ENCODE measurements at regions not wholly inside any gene's neighbourhood (a gene's known extent, or its start where the extent isn't known, plus 50 kb on each side); places are given as distances from the start of the nearest gene placed in this dataset.

DNA sequence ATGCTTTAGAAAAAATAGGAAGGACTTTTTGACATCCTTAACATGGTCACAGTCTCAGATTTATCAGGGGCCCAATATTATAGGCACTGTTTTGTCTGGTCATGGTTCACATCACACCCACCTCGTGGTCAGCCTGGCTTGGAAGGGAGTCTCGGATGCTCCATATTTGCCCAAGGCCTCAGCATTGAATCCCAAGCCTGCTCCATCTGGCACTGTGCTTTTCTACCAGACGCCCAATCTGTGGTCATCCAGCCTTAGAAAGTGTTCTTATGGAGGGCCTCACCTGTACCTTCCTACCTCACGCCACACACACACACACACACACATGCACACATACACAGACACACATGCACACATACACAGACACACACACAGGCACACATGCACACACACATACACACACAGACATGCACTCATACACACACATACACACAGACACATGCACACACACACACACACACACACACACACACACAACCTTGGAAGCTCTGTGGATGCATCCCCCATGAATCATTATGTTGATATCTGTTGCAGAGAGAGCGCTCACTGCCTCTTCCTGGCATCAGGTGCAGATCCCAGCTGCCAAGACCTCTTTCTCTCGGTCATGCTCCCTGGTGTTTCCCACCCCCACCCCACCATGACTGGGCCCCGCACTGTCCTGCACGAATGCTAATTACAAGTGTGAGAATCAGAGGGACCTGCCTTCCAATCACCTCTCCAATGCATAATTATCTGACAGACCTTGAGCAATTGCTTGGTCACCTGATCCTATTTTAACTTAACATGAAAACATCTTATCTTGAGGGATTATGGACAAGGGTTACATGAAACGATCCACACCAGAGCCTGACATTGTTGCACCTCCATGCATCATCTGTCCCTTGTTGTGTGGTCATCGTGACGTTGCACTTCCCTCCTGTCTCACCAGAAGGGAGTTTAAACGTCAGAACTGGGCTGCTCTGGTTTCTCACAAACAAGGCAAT lies 122.7 kb upstream of the TMEM72 start:
- DNase-seq = no peak

DNA sequence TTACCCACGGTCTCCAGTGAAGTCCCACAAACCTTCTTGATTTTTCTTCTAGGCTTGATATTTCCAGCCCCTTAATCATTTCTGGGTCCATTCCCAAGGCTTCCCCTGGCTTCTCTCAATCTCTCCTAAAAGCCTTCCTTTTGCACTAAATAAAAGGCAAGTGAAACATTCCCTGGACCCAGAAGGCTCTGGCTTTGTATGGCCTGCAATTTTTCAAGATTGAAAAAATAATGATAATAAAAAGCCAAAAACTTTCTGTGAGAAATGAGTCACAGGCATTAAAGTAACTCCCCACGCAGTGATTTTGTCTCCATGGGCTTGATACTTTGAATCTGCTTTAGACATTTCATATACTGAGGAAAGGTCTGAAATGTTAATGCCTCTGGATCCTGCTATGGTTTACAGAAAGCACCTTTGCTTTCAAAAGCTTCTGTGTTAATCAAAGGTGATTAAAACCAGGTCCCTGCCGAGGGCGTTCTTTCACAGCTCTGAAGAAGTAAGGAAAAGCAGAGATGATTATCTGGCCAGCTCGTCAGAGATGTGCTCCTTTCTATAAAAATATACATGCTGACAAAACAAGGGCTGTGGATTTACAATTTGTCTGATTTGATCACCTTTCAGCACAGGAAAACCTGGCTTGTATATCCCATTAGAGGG lies 118.9 kb upstream of the TMEM72 start:
- DNase-seq = no peak

DNA sequence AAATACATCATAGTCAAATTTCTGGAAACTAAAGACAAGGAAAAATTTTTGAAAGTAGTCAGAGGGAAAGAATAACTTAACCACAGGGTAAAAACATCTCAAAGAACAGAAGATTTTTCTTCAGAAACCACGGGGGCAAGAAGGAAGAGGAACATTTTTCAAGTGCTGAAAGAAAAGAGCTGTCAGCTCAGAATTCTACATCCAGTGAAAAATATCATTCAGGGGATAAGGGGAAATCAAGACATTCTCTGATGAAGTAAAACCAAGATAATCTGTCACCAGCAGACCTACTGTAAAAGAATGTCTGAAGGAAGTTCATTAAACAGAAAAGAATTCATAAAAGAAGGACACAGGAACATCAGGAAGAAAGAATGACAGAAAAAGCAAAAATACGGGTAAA lies 111.2 kb upstream of the TMEM72 start:
- no peak for DNase-seq

DNA sequence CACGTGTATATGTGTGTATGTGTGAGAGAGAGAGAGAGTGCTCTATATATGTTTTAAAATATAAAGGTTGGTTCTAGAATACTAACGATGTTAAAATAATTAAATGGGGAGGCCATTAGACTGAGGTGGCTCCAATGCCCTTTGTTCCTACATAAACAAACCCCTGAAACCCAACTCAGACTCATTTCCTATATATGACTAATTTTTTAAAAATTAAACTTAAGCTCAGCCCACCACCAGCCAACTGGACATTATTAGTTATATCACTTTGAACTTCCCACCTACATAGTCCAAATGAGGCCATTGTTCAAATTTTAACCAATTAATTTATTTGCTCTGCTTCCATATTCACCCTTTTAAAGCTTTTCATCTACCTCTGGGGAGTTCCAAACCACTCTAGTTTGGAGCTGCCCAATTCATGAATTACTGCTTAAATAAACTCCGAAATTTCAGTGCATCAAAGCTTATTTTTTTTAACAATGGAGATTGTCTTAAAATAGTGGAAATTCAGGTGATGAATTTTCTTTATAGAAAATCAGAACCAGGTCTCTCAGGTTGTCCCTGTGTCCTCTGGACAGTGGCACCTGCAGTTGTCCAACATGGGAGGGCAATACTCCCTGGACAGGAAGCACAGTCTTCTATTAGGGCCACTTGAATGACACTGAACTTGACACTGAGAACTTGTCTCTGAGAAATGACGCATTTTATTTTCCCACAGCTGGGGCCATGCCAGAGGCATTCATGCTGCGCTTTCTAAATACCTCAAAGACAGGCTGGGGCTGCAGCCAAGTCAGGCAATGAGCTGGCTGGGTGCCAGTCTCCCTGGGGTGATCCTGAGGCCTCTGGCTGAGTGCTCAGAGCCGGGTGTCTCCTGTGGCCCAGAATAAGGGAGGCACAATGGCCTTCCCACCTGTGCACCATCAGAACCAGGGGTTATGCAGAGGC lies 109.5 kb upstream of the TMEM72 start:
- DNase-seq = peak; percentile 54

DNA sequence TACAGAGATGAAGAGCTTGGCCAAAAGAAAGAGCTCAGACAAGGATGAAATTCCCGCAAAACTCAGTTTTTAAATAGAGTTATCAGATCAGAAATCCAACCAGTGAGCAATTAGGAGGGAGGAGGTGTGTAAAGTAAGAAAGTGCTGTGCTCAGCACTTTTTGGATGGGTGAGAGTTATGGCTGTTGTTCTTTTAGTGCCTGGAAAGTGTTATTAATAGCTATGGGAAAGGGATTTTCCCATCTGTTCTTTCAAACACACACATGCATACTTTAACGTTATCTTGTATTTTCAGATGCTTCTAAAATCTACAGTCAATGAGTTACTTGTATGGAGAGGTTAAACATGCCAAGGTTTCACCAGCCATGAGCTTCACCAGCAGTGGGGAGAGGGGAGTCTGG lies 107.3 kb upstream of the TMEM72 start:
- no peak for DNase-seq

DNA sequence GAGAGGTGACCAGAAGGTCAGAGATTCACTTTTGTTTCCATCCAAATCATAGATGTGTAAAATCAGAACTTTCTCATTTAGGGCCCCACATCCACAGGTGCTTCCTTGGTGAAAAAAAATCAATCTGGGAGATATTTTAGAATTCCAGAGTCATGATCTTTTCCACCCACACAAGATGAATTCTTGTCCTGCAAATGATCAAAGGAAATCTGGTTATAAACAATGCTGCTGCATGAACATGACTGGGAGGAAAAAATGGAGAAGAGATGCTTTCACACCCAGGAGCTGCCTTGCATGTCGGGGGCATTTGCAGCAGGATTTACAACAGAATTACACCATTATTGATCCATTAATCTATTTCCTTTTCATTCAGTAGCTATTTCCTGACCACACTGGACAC lies 106.5 kb upstream of the TMEM72 start:
- DNase-seq = no peak

DNA sequence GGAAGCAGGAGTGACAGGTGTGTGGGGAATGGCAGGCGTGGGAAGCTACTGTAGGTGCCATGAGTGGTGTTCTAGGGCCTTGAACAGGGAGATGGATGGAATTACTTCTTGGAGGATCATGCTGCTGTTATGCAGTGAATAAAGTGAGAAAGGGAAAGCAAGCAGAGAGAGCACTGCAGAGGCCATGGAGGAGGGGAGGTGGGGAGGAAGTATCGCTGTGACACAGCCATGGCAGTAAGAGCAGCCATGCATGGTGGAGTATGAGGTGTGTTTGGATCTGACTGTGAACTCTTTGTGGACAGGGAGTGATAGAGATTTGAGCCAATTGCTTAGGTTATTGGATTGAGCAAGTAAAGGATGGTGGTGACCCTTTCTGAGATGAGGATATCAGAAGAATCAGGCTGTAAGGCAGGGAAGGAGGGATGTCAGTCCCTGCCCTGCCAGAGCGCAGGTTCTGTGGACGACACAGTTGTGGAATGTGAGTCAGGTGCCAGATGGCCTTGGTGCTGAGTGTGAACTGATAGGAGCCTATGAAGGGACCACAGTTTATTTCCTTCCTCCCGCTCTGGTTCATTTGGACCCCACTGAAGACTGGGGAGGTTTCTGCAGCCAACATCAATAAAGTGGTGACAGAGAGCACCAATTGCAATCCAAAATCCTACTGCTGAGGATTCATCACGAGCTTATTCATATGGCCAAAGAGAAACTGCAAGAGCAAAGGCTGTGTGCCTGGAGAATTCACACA lies 105.5 kb upstream of the TMEM72 start:
- no peak for DNase-seq

DNA sequence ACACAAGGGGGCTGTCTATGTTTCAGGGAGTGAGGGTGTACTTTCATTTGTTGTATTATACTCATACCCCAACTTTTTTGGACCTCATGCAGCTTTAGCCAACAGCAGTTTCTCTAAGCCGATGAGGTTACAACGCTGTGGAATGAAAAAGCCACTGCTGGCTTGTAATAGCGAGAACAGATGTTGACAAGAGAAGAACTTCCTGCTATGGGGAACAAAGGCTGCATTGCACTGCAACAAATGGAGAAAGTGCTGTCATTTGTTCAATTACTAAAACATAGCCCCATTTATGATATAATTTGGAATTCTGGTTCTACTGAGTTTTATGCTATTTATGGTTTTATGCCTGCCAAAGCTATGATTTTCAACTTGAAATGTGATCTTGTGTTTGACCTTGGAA lies 104.2 kb upstream of the TMEM72 start:
- DNase-seq = no peak

DNA sequence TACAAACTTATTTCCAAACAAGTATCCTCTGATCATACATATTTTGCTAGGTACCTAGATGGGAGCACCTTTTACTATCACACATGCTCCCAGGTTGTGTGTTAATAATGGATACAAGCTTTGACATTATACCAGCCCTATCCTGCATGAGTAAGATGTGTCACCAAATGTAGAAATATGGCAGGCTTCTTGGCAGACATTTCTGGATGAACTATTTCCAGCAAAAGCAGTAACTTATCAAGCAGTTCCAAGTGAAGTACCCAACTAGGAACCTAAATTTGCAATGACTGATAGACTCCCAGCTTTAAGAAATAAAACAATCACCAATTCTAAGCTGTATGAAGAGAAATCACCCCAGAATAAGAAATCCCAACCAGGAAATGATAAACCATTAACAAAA lies 103.7 kb upstream of the TMEM72 start:
- no peak for DNase-seq

DNA sequence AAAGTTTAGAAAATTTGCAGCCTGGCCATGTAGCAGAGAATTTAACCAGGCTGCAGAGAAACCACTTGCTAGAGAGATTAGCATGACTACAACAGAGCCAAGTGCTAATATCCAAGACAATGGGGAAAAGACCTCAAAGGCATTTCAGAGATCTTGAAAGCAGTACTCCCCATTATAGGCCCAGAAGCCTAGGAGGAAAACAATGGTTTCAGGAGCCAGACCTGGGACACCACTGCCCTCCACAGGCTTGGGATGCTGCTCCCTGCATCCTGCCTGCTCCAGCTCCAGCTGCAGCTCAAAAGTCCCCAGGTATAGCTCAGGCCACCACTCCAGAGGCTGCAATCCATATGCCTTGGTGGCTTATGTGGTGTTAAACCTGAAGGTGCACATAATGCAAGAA lies 101.5 kb upstream of the TMEM72 start:
- DNase-seq = no peak

DNA sequence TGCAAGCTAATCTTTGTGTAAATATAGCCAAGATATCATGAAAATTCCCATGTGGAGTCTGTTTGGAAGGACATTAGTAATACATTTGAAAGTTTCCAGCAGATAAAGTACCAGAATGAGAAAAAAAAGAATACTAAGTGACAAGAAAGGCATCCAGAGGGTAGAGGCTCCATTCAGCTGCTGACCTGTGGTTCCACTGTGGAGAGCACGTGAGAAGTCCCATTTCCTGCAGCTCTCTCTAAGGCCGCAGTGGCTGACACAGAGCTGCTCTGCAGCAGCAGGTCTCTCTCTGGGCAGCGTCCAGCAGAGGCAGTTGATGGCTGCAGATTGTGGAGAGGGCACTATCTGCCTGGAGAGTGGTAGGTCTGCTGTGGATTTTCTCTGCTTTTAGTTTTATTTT lies 100.1 kb upstream of the TMEM72 start:
- no peak for DNase-seq

DNA sequence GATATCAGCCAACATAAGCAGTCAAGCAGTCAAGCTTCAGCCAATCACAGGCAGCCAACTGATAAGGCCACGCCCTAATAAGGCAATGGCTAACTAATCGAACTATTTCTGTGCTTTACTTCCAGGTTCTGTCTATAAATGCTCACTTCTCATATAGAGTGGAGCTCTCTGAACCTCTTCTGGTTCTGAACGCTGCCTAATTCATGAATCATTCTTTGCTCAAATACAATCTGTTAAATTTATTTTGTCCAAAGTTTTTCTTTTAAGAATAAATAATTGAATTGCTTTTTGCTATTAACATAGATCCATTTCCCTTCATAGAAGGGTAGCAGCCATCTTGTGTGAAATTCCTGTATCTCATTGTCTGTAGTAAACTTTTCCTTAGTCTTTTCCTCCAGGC lies 97.9 kb upstream of the TMEM72 start:
- no peak for DNase-seq

DNA sequence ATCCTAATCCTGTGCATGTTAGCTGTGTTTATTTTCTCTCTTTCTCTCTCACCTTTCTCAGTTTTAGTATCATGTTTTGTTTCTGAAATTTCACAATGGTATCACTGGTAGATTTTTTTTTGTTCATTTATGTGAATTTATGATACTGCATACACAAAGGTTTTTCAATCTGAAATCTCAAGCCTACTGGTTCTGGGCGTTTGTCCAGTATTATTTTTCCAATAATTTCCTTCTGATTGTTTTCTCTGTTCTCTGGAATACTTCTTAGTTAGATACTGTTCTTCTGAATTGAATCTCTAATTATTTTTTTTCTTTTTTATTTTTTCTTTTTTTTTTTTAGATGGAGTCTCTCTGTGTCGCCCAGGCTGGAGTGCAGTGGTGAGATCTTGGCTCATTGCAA lies 96.2 kb upstream of the TMEM72 start:
- no peak for DNase-seq

DNA sequence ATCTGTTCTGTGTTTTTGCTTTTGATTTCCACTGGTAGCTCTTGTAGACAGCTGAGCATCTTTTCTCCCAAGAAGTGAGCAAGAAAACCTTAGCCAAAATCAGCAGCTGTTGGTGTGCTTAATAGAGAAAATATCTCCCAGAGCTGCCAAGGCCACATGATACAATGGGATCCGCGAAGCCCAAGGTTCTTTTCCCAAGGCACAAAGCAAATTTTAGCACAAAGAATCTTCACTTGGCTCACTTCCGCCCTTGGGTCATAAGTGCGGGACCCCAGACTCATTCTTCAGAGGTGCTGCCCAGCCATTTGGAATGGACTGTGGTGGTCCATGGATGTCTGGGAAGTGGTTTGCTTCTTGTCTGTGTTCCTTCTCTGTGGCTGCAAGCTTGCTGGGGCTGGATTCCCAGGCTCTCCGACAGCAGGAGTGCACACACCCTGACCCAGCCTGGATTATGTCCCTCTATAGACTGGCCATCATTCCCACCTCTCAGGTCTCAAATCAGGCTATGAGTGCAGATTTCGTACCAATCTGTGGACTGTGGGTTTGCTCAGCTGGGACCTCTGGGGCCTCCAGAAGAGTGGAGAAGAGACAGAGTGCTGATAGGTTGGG lies 93.0 kb upstream of the TMEM72 start:
- no peak for DNase-seq

DNA sequence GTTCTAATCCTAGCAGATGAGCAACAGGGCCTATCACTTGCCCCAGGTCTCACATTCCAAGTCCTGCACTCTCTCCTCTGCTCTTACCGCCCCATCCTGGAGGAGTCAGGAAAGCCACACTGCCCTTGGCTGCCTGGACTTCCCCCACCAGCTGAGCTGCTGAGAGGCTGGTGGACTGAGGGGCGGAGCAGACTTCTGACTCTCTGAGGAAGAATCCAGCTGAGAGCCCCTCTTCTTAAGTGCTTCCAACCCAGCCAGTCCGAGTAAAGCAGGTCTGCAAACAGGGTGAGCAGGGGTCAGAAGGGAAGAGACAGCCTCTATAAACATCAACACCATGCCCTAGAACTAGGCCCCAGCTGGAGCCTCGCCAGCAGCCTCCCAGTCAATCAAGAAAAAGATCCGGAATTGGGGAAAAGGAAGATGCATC lies 92.4 kb upstream of the TMEM72 start:
- DNase-seq = no peak

DNA sequence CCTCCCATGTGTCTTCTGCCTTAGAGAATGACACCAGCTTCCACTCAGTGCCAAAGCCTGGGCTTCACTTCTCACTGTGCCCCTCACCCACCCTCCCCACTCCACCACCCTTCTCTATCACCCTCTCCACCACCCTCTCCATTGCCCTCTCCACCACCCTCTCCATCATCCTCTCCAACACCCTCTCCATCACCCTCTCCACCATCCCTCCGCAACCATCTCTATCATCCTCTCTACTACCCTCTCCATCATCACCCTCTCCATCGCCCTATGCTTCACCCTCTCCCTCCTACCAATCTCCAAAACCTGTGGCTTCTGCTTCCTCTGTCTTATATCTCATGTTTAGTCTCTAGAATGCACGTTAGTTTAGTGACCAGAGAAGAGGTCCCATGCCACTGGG lies 91.0 kb upstream of the TMEM72 start:
- no peak for DNase-seq

DNA sequence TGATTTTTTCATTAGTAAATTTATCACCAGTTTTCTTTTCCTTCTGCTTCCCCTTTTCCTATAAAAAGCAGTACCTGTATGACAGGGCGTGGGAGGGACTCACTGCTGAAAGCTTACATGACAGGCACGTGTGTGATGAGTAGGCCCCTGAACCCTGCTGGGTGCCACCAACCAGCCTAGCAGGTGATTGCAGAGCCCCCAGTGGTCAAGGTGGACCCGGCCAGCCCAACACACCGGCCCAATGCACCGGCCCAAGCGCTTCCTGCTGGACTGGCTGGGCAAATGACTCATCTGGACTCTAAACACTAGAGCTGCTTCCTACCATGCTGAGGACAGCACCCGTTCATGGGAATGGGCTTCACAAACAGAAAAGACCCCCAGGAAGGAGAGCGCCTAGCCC lies 89.8 kb upstream of the TMEM72 start:
- no peak for DNase-seq

DNA sequence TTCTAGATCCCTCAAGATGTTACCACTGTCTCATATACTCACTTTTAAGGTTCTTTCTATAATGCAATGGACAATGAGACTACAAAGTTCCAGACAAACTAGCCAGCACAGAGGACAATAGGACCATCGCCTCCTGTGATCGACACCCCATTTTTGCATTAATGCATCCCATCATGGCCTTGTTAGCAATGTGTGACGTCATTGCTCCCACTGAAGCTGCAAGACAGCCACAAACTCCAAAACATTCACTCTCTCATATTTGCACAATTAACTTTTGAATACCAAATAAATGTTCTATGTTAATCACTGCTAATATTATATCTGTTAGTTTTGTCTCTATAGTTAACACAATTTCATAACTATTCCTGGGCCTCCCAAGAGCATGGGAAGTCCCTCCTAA lies 88.8 kb upstream of the TMEM72 start:
- DNase-seq = no peak

DNA sequence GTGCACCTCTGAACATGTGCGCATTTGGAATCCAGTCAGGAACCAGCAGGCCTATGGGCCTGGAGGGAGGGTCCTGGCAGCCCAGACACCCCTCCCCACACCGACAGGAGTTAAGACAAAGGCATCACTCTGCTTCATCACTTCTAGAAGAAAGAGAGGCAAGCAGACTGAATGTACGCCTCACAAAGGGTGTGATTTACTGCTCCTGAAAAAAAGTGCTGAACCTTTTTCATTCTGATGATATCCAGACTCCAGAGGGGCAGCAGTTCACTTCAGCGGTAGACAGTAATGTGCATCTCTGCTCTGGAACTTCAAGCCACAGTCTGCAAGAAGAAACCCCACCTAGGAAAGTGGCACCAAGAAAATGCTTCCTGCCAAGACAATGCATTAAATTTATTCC lies 88.2 kb upstream of the TMEM72 start:
- no peak for DNase-seq

DNA sequence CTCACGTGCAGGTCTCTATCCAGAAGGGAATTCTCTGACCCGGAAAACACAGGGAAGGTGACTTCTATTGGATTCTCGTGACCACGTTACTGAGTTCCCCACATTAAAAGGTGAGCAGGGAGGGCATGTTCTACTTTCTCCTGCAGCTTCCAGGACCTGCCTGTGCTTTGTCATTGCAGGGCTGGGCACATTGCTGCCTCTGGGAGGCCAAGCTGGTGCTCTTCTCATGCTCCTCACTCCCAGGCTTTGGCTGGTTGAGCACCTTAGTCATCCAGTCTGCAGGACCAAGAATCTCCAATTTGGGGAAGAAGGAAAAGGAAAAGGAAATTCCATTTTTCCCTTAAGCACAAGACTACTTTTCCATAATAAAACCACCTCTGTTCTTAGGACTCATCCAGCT lies 86.5 kb upstream of the TMEM72 start:
- DNase-seq = no peak

DNA sequence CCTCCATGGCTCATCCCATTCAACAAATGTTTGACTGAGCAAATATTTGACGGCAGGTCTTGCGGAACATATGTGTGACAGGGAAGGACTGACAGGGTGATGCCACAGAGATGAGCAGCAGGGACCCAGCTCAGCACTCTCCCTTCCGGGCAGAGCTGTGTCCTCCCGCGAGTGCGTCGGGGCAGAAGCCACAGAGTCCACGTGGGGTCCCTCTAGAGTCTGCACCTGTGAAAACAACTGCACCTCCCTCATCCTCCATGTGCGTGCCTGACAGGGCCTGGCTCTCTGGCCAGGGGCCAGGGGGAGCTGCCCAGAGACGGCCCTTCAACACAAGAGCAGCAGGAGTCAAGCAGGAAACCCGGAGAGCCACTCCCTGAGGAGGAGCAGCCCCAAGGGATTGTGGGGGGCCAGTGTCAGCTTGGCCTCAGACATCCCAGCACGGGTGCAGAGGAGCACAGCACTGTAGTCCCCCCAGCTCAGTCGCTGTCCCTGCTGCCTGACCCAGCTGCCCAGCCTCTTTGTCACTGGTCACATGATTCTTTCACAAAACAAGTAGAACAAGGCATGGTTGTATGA lies 83.6 kb upstream of the TMEM72 start:
- DNase-seq = no peak
